ENCODE measurements at regions not wholly inside any gene's neighbourhood (a gene's known extent, or its start where the extent isn't known, plus 50 kb on each side); places are given as distances from the start of the nearest gene placed in this dataset.
"Not testable (repeated sequence)": the region's sequence is repeated elsewhere in the genome, so short reads cannot be mapped to it uniquely, and the experiment has no call there.

- no peak overlapping the region for H3K27ac Mint-ChIP-seq
- no peaks in the 10 kb centered on the region for H3K4me1 Mint-ChIP-seq
- no peak overlapping the region for H3K4me3 Mint-ChIP-seq
- no peak for DNase-seq
- H3K27me3 Mint-ChIP-seq, result no peaks in the 10 kb centered on the region
- ChIA-PET POLR2A (no interaction called here), CTCF (no interaction called here)
- no peaks in the 10 kb centered on the region for H3K9me3 Mint-ChIP-seq
- no peaks in the 10 kb centered on the region for H3K36me3 Mint-ChIP-seq (ENCODE audit: low read depth)
Measured at GRCh38 chr10:131546086-131546810, 234.7 kb upstream of the TCERG1L start.

GRCh38 chr10:131547129-131547799 lies 235.7 kb upstream of the TCERG1L start:
- ChIA-PET CTCF (no interaction called here), POLR2A (interaction anchor here (0.5 kb wide), 1 partner anchor 204 kb away, joined by 3 read pairs; no protein-coding TSS in a partner anchor)
- no peaks in the 10 kb centered on the region for H3K27me3 Mint-ChIP-seq
- no peak for DNase-seq
- H3K36me3 Mint-ChIP-seq (ENCODE audit: low read depth), result no peaks in the 10 kb centered on the region
- H3K4me3 Mint-ChIP-seq, result no peak overlapping the region
- no peaks in the 10 kb centered on the region for H3K4me1 Mint-ChIP-seq
- no peak overlapping the region for H3K27ac Mint-ChIP-seq
- H3K9me3 Mint-ChIP-seq, result no peaks in the 10 kb centered on the region

- Mint-ChIP-seq H3K9me3 (no peaks in the 10 kb centered on the region), H3K27me3 (no peaks in the 10 kb centered on the region), H3K36me3 (ENCODE audit: low read depth) (no peaks in the 10 kb centered on the region), H3K4me1 (no peaks in the 10 kb centered on the region), H3K4me3 (no peak overlapping the region), H3K27ac (no peak overlapping the region)
- ChIA-PET CTCF (no interaction called here), POLR2A (no interaction called here)
- no peak for DNase-seq
Measured at GRCh38 chr10:131548176-131548575, 236.7 kb upstream of the TCERG1L start.

GRCh38 chr10:131549116-131549515 lies 237.6 kb upstream of the TCERG1L start:
- no peaks in the 10 kb centered on the region for H3K36me3 Mint-ChIP-seq (ENCODE audit: low read depth)
- H3K9me3 Mint-ChIP-seq, result no peaks in the 10 kb centered on the region
- no peak for DNase-seq
- no peak overlapping the region for H3K4me3 Mint-ChIP-seq
- H3K27me3 Mint-ChIP-seq, result no peaks in the 10 kb centered on the region
- CTCF ChIA-PET, result no interaction called here
- no peaks in the 10 kb centered on the region for H3K4me1 Mint-ChIP-seq
- POLR2A ChIA-PET, result no interaction called here
- H3K27ac Mint-ChIP-seq, result no peak overlapping the region

- H3K27ac Mint-ChIP-seq, result no peak overlapping the region
- no peak for DNase-seq
Measured at GRCh38 chr10:131553121-131553520, 241.6 kb upstream of the TCERG1L start.

GRCh38 chr10:131553581-131553980 lies 242.1 kb upstream of the TCERG1L start:
- Mint-ChIP-seq H3K4me3 (no peak overlapping the region), H3K9me3 (no peaks in the 10 kb centered on the region), H3K36me3 (ENCODE audit: low read depth) (no peaks in the 10 kb centered on the region), H3K27ac (no peak overlapping the region), H3K27me3 (no peaks in the 10 kb centered on the region), H3K4me1 (no peaks in the 10 kb centered on the region)
- no peak for DNase-seq
- ChIA-PET POLR2A (no interaction called here), CTCF (no interaction called here)

More at GRCh38 chr10:131553121-131553520, 241.6 kb upstream of the TCERG1L start:
- ChIA-PET CTCF (no interaction called here), POLR2A (no interaction called here)
- no peak overlapping the region for H3K4me3 Mint-ChIP-seq
- H3K4me1 Mint-ChIP-seq, result no peaks in the 10 kb centered on the region
- no peaks in the 10 kb centered on the region for H3K9me3 Mint-ChIP-seq
- H3K36me3 Mint-ChIP-seq (ENCODE audit: low read depth), result no peaks in the 10 kb centered on the region
- no peaks in the 10 kb centered on the region for H3K27me3 Mint-ChIP-seq

GRCh38 chr10:131554821-131555220 lies 243.3 kb upstream of the TCERG1L start:
- no peak overlapping the region for H3K27ac Mint-ChIP-seq
- POLR2A ChIA-PET, result no interaction called here
- no peak for DNase-seq
- H3K4me1 Mint-ChIP-seq, result no peaks in the 10 kb centered on the region
- H3K27me3 Mint-ChIP-seq, result no peaks in the 10 kb centered on the region
- CTCF ChIA-PET, result no interaction called here
- H3K4me3 Mint-ChIP-seq, result no peak overlapping the region
- H3K36me3 Mint-ChIP-seq (ENCODE audit: low read depth), result no peaks in the 10 kb centered on the region
- no peaks in the 10 kb centered on the region for H3K9me3 Mint-ChIP-seq

GRCh38 chr10:131555406-131555805 lies 243.9 kb upstream of the TCERG1L start:
- no peaks in the 10 kb centered on the region for H3K36me3 Mint-ChIP-seq (ENCODE audit: low read depth)
- DNase-seq, result no peak
- no peaks in the 10 kb centered on the region for H3K4me1 Mint-ChIP-seq
- ChIA-PET CTCF (no interaction called here), POLR2A (no interaction called here)
- H3K4me3 Mint-ChIP-seq, result no peak overlapping the region
- no peaks in the 10 kb centered on the region for H3K27me3 Mint-ChIP-seq
- no peak overlapping the region for H3K27ac Mint-ChIP-seq
- H3K9me3 Mint-ChIP-seq, result no peaks in the 10 kb centered on the region

GRCh38 chr10:131556061-131556896 lies 244.8 kb upstream of the TCERG1L start:
- ChIA-PET CTCF (no interaction called here), POLR2A (no interaction called here)
- H3K27me3 Mint-ChIP-seq, result no peaks in the 10 kb centered on the region
- no peaks in the 10 kb centered on the region for H3K36me3 Mint-ChIP-seq (ENCODE audit: low read depth)
- no peaks in the 10 kb centered on the region for H3K4me1 Mint-ChIP-seq
- no peak for DNase-seq
- H3K4me3 Mint-ChIP-seq, result no peak overlapping the region
- H3K27ac Mint-ChIP-seq, result no peak overlapping the region
- no peaks in the 10 kb centered on the region for H3K9me3 Mint-ChIP-seq

GRCh38 chr10:131556897-131557495 lies 245.5 kb upstream of the TCERG1L start:
- Mint-ChIP-seq H3K27me3 (no peaks in the 10 kb centered on the region), H3K4me3 (no peak overlapping the region), H3K4me1 (no peaks in the 10 kb centered on the region), H3K36me3 (ENCODE audit: low read depth) (no peaks in the 10 kb centered on the region), H3K27ac (no peak overlapping the region), H3K9me3 (no peaks in the 10 kb centered on the region)
- no peak for DNase-seq
- POLR2A ChIA-PET, result no interaction called here
- CTCF ChIA-PET, result no interaction called here

GRCh38 chr10:131557956-131558355 lies 246.4 kb upstream of the TCERG1L start:
- DNase-seq; H3K27ac Mint-ChIP-seq; H3K36me3 Mint-ChIP-seq (ENCODE audit: low read depth); POLR2A ChIA-PET; H3K4me3 Mint-ChIP-seq; H3K9me3 Mint-ChIP-seq; H3K27me3 Mint-ChIP-seq; H3K4me1 Mint-ChIP-seq; CTCF ChIA-PET: not testable (repeated sequence)

GRCh38 chr10:131559450-131559911 lies 248.0 kb upstream of the TCERG1L start:
- ChIA-PET POLR2A (no interaction called here), CTCF (no interaction called here)
- Mint-ChIP-seq H3K9me3 (peaks cover 2% of the 10 kb centered on the region), H3K4me3 (no peak overlapping the region), H3K27ac (no peak overlapping the region), H3K4me1 (no peaks in the 10 kb centered on the region), H3K36me3 (ENCODE audit: low read depth) (no peaks in the 10 kb centered on the region), H3K27me3 (no peaks in the 10 kb centered on the region)
- no peak for DNase-seq

GRCh38 chr10:131560166-131560565 lies 248.6 kb upstream of the TCERG1L start:
- Mint-ChIP-seq H3K4me3 (no peak overlapping the region), H3K27ac (no peak overlapping the region), H3K4me1 (no peaks in the 10 kb centered on the region), H3K27me3 (no peaks in the 10 kb centered on the region), H3K36me3 (ENCODE audit: low read depth) (no peaks in the 10 kb centered on the region), H3K9me3 (peaks cover 7% of the 10 kb centered on the region)
- CTCF ChIA-PET, result no interaction called here
- POLR2A ChIA-PET, result no interaction called here
- DNase-seq, result no peak
